Erythroblast (primary cell): ENCODE measurements at regions not wholly inside any gene's neighbourhood (a gene's known extent, or its start where the extent isn't known, plus 50 kb on each side); places are given as distances from the start of the nearest gene placed in this dataset.

Source experiments
- GATA1 ChIP-seq: IDR thresholded peaks from 2 replicates; pipeline ENCODE4 v1.6.1; 2011; ENCODE audit warnings: low read depth, mild to moderate bottlenecking, control low read depth, low read length, moderate library complexity
- POLR2A ChIP-seq: IDR thresholded peaks from 2 replicates; pipeline ENCODE4 v1.6.1; 2011; ENCODE audit warnings: mild to moderate bottlenecking, low read length

GRCh38 chr3:31321620-31322019 is 211.1 kb upstream of the STT3B start:
- TF ChIP-seq GATA1 (no peak), POLR2A (no peak)
